Activated CD8-positive, alpha-beta memory T cell treated with anti-CD3 and anti-CD28 coated beads for 36 hours (primary cell): ENCODE measurements at regions not wholly inside any gene's neighbourhood (a gene's known extent, or its start where the extent isn't known, plus 50 kb on each side); places are given as distances from the start of the nearest gene placed in this dataset.

ENCODE experiments used
- CTCF ChIA-PET: fragments of 350-600 bp; sonication (Branson Sonifier 250); formaldehyde crosslinking; loops from one replicate; lab custom pipeline; 2021; ENCODE audit warnings: antibody characterized with exemption; lab: Charles Lee
- POLR2A ChIA-PET: fragments of 350-600 bp; sonication (Branson Sonifier 250); formaldehyde crosslinking; loops from one replicate; lab custom pipeline; 2021; ENCODE audit warnings: antibody characterized with exemption; lab: Charles Lee

- POLR2A ChIA-PET, result no interaction called here
- CTCF ChIA-PET, result no interaction called here
Observed at GRCh38 chr12:115108129-115109100, 424.4 kb upstream of the TBX3 start.

GRCh38 chr12:115103884-115104883 is 420.2 kb upstream of the TBX3 start:
- ChIA-PET POLR2A (no interaction called here), CTCF (no interaction called here)

GRCh38 chr12:115102450-115102849 is 418.5 kb upstream of the TBX3 start:
- ChIA-PET POLR2A (no interaction called here), CTCF (no interaction called here)

- ChIA-PET CTCF (no interaction called here), POLR2A (no interaction called here)
Observed at GRCh38 chr12:115101520-115101919, 417.5 kb upstream of the TBX3 start.

- POLR2A ChIA-PET, result no interaction called here
- CTCF ChIA-PET, result no interaction called here
Observed at GRCh38 chr12:115097416-115097815, 413.4 kb upstream of the TBX3 start.

- POLR2A ChIA-PET, result no interaction called here
- CTCF ChIA-PET, result no interaction called here
Observed at GRCh38 chr12:115096588-115097397, 412.8 kb upstream of the TBX3 start.

GRCh38 chr12:115095073-115095748 is 411.2 kb upstream of the TBX3 start:
- CTCF ChIA-PET, result no interaction called here
- POLR2A ChIA-PET, result no interaction called here

- ChIA-PET POLR2A (no interaction called here), CTCF (no interaction called here)
Observed at GRCh38 chr12:115094163-115094816, 410.3 kb upstream of the TBX3 start.

GRCh38 chr12:115093261-115093660 is 409.3 kb upstream of the TBX3 start:
- CTCF ChIA-PET, result no interaction called here
- POLR2A ChIA-PET, result interaction anchor here (0.6 kb wide), 1 partner anchor 294 kb away, joined by 5 read pairs; no protein-coding TSS in a partner anchor

- POLR2A ChIA-PET, result no interaction called here
- CTCF ChIA-PET, result no interaction called here
Observed at GRCh38 chr12:115090783-115091182, 406.8 kb upstream of the TBX3 start.

GRCh38 chr12:115088995-115089841 is 405.2 kb upstream of the TBX3 start:
- ChIA-PET POLR2A (no interaction called here), CTCF (no interaction called here)

- ChIA-PET CTCF (no interaction called here), POLR2A (no interaction called here)
Observed at GRCh38 chr12:115088328-115088994, 404.5 kb upstream of the TBX3 start.

- POLR2A ChIA-PET, result no interaction called here
Observed at GRCh38 chr12:115085594-115085993, 401.6 kb upstream of the TBX3 start.

GRCh38 chr12:115079760-115080159 is 395.8 kb upstream of the TBX3 start:
- ChIA-PET POLR2A (no interaction called here), CTCF (no interaction called here)

More at GRCh38 chr12:115085594-115085993, 401.6 kb upstream of the TBX3 start:
- CTCF ChIA-PET, result no interaction called here

GRCh38 chr12:115078990-115079389 is 395.0 kb upstream of the TBX3 start:
- ChIA-PET CTCF (no interaction called here), POLR2A (no interaction called here)

- CTCF ChIA-PET, result no interaction called here
- POLR2A ChIA-PET, result no interaction called here
Observed at GRCh38 chr12:115078334-115078733, 394.4 kb upstream of the TBX3 start.
